Cerebellar nuclear complex (tissue), 1 donor: ENCODE measurements at regions not wholly inside any gene's neighbourhood (a gene's known extent, or its start where the extent isn't known, plus 50 kb on each side); places are given as distances from the start of the nearest gene placed in this dataset.
"Not testable (repeated sequence)": the region's sequence is repeated elsewhere in the genome, so short reads cannot be mapped to it uniquely, and the experiment has no call there.

Source experiments
- DNase-seq, 2 experiments: peaks; one replicate each; lab custom pipeline; 2025; lab: John Stamatoyannopoulos, UW

DNA sequence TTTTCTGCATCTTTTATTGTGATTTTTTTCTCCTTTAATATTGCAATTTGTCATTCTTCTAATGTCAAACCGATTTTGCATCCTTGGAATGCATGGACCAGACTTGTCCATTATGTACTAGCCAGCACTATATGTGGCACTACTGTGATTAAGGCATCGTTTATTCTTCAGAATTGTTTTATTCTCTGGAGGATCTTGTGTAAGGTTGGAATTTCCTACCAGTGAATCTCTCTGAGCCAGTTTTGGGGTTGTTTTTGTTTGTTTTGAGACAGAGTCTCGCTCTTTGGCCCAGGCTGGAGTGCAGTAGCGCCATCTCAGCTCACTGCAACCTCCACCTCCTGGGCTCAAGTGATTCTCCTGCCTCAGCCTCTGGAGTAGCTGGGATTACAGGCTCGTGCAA, 58.5 kb downstream of the IGLL5 start:
- no peak for DNase-seq

DNA sequence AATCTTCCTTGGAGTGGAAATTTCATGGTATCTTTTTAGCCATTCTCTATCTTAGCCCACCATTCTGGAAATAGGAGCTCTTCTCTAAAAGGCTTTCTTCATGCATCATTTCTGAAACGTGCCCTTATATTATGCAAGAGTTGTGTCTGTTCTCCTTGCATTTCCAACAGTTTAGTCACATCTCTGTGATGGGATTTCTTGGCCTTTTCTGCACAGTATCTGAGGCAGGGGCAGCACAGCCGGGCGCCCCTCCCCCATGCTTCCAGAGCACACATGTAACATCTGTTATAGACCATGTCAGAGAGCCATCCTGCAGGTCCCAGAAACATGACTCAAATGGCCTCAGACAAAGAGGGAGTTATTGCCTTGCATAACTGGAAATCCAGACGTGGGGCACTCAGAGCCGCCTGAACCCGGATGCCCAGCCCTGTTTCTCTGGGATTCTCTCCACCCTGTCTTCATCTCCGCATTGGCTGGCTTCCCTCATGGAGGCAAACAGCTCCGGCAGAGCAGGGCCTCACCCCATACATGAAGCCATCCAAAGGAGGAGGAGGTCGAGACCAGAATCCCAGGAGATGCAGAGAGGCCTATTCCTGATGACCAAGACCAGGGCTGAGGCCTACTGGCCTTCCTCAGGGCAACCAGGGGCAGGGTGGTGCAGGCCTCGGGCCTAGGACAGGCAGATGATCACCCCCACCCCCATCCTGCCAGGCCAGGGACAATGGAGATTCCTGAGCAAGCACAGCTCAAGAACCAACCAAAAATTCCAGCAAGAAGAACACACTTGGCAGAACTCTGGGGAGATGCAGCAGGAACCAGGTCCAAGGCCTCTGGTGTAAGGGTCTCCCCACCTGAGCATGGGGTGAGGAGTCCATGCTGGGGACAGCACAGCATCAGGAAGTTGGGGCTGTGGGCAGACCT, 61.3 kb downstream of the IGLL5 start:
- DNase-seq, result no peak

DNA sequence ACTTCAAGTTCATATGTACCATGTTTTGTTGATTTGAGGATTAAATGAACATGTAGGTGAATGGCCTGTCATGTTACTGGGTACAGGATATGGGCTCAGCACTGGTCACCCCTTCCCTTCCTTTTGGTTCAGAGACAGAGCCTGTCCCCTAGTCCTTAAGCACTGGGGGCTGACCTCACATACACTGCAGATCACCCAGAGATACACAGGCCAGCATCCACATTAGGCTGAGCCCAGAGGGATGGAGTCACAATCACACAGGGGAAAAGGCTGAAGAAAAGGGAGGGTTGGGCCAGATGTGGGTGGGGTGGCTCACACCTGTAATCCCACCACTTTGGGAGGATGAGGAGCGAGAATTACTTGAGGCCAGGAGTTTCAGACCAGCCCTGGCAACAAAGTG, 62.3 kb downstream of the IGLL5 start:
- DNase-seq, result no peak

GRCh38 chr22:22951035-22951434, 63.4 kb downstream of the IGLL5 start:
- DNase-seq, result no peak

DNA sequence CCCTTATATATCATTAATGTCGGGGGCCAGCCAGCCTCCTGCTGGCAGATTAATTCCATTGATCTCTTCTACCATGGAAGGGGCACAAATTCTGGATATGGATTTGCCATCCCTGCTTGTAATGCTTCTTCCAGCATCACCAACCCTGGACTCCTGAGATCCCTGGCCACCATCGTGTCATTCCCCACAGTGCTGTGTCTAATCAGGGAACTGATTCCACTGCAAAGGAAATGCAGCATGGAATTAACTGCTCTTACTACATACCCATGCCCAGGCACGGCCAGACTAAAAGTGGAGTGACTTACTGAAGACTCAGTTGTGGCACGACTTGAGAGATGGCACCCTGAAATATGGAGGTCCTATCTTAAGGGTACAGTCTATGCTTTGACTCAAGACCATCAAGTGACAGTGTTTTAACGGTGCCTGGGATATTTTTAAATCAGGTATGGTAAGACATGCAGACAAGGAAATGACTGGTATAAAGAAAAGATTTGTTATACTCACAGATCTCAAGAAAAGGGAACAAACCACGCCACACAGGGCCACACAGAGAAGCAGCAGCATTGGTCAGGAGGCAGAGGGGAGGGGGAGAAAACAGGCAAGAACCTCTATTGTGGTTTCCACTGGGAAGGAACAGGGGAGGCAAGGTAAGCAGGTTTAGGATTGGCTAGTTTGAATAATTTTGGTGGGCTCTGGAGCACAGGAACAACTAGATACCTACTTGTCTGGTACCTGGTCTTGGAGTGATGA, 65.1 kb downstream of the IGLL5 start:
- no peak for DNase-seq

DNA sequence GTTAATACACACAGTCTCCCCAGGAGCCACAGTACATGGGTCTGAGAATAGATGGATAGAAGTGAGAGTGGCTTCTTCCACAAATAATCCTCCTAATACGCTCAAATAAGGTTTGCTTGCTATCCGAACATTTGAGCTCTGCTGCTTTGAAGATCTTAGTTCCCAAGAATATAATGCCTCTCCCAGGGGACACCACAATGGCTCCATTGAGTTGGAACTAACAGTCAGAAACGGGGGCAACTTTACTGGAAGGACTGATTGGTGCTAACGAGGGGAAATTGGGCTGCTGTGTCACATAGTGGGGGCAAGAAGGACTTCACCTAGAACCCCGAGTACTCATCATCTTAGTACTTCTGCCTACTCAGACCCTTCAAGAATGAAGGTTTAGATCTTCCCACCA, 66.2 kb downstream of the IGLL5 start:
- no peak for DNase-seq

DNA sequence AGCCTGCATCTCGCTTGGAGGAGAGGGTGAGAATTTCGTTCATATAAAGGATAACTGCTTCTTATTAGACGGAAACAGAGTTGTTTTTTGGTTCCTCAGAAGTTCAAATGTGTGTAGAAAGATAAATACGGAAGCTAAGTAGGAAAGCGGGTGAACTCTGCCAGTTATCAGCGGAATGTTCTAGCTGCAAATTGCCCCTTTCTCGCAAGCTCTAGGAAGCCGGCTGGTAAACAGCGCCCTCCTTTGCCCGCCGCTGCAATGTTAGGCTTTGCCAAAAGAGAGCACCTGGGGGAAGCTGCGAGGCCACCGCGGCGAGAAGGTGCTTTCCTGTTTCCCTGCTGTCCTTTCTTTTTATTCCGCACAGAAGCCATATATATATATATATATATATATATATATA, 67.0 kb downstream of the IGLL5 start:
- no peak for DNase-seq

DNA sequence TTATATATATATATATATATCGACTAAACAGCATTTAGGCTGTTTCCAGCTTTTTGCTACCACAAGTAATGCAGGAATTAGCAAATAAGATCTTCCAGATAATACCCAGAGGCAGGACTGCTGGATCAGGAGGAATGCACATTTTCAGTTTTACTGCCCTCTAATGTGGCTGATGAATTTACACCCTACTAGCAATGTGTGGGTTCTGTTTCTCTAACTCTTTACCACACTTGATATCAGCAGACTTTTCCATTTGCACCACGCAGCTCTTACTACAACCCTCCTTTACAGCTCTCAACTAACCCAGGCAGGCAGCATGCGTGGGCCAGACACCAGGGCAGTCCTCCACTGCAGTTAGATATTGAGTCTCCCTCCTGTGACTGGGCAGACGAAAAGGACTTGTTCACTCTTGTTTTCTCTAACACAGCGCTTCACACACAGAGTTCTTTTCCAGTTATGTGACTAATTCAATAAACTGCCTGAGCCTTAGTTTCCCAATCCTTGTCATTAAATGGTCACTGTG, 67.7 kb downstream of the IGLL5 start:
- no peak for DNase-seq

- DNase-seq, result peak in 1 of 2 experiments; percentile 39
These were observed 68.4 kb downstream of the IGLL5 start for GRCh38 chr22:22955866-22956535.

- DNase-seq, result no peak
These were observed 69.5 kb downstream of the IGLL5 start for GRCh38 chr22:22957090-22957489.

- DNase-seq, result no peak
These were observed 71.0 kb downstream of the IGLL5 start for GRCh38 chr22:22958621-22959020.

DNA sequence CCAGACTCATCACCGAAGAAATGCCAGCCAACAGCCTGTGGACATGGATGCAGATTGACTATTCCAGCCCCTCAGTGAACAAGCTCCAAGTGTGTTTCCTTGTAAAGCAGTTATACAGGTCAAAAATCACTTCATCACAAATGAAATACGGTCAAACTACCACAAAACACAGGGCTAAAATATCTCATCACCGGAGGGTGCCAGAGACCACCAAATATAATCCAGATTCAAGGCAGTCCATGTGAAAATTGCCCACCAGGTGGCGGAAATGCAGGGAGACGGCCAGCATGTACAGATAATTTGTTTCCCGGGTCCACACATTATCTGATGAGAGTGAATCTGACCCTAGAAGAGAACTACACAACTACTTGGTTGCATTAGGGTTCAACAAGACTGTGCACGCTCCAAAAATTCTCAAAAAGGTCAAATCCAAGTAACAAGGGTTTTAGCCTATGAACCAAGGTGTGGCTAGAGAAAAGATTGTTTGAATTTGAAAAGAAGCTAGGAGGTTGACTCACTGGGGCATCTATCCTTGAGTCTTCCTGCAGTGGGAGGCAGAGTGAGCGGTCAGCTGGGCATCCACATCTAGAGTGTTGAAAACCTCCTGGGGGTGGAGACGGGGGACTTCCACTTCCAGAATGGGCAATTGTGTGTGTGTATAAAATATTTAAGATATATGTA, 71.7 kb downstream of the IGLL5 start:
- peak in 1 of 2 experiments; percentile 63 for DNase-seq

DNA sequence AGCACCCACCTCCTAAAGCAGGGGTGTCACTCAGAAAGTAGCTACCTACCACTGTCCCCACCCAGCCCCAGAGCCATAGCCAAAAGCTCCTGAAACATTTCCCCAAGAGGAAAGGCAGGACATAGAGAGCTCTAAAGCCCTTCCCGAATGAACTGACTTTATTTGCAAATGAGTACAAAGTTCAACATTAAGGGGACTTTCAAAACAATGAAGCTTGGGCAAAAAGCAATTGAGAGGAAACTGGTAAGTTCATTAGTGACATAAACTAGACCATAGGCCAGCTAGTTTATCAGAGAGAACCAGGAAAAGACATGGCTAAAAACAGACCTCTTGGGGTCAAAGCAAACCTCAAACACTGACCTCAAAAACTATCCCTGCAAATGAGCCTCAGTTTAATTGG, 72.7 kb downstream of the IGLL5 start:
- DNase-seq, result no peak

GRCh38 chr22:22961574-22961973, 74.0 kb downstream of the IGLL5 start:
- no peak for DNase-seq

DNA sequence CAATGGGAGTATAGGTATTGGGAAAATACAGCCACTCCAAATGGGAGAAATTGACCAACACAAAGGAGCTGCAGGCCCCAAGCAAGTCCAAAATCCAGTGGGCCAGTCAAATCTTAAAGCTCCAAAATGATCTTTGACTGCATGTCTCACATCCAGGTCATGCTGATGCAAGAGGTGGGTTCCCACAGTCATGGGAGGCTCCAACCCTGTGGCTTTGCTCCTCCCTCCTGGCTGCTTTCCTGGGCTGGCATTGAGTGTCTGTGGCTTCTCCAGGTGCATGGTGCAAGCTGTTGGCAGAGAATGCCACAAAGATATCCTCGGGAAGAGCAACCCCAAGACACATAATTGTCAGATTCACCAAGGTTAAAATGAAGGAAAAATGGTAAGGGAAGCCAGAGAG, 80.8 kb downstream of the IGLL5 start:
- DNase-seq, result no peak

DNA sequence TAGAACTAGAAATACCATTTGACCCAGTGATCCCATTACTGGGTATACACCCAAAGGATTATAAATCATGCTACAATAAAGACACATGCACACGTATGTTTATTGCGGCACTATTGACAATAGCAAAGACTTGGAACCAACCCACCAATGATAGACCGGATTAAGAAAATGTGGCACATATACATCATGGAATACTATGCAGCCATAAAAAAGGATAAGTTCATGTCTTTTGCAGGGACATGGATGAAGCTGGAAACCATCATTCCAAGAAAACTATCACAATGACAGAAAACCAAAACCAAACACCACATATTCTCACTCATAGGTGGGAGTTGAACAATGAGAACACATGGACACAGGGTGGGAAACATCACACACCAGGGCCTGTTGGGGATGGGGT, 85.0 kb downstream of the IGLL5 start:
- DNase-seq, result not testable (repeated sequence)

- no peak for DNase-seq
These were observed 85.7 kb downstream of the IGLL5 start for GRCh38 chr22:22973336-22973735.

DNA sequence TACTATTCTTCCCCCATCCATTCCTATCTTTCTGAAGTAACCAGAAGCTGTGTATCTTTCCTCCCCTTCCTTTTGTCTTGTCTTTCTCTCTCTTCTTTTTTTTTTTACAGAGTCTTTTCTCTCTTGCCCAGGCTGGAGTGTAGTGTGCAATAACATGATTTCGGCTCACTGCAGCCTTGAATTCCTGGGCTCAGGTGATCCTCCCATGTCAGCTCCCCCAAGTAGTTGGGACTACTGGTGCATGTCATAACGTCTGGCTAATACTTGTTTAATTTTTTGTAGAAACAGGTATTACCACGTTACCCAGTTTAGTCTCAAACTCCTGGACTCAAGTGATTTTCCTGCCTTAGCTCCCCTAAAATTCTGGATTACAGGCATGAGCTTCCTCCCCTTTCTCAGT, 86.5 kb downstream of the IGLL5 start:
- no peak for DNase-seq

- DNase-seq, result no peak
These were observed 87.4 kb downstream of the IGLL5 start for GRCh38 chr22:22974795-22975580.

DNA sequence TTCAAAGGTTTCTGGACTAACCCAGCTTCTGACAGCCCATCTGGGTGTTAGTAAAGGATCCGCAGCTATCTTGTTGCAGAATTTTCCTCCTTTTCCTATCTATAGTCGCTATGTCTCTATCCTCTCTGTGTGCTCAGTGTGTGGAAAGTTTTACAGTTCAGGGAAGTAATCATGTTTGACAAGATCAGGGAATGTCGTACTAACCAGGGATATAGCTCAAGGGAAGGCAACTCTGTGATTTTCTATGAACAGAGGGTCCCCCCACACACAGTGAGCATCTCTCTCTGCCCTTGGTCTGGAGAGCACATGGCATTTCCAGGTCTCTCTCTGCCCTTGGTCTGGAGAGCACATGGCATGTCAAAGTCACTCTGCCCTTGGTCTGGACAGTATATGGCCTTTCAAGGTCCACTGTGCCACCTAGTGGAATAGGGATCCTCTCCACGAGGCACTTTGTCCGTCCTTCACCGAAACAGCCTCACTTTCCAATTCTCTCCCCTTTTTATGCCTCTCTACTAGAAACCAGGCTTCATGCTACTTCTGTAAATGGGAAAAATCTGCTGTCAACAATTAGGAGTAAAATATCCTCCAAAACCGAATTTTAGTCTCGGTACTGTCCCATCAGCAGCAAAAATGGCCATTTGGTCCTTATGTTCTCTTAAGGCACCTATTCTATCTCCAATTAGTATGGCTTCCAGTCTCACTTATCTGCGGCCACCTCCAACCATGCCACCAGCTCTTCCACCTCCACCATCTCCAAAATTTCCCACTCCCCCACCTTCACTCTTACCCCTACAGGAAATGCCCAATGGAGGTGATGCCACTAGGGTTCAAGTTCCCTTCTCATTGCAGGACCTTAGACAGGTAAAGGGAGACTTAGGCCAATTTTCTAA, 88.7 kb downstream of the IGLL5 start:
- DNase-seq, result no peak
